Heart left ventricle (tissue), 13 donors: ENCODE measurements at regions not wholly inside any gene's neighbourhood (a gene's known extent, or its start where the extent isn't known, plus 50 kb on each side); places are given as distances from the start of the nearest gene placed in this dataset.

Experiments used
- POLR2A ChIP-seq, 2 donors: fragments of 450-650 bp; IDR thresholded peaks; one replicate each; pipeline ENCODE4 v1.6.1; 2017; ENCODE audit warnings: antibody characterized with exemption in 2 of 2, mild to moderate bottlenecking in 2 of 2, moderate library complexity in 2 of 2
- TF ChIP-seq, protein P1 (sequence below), 12 donors: fragments of 200-600 bp; sonication (generic) in 4 of 12; IDR thresholded peaks; one replicate each; pipeline versions ENCODE4 v1.5.0 to v1.8.0; 2018 to 2022; ENCODE audit warnings: antibody characterized with exemption in 12 of 12, mild to moderate bottlenecking in 5 of 12
- donor health status: ischemic (EF 13 %, LVEDD 7.1; RV severe dilation, severe dysfunction).
- donor health status: DM: no; HTN: yes; CAD: no.
- donor health status: DM: no; HTN: no; CAD: no.
- donor health status: ischemic (EF 25% LVEDD 6.9; RV normal size, moderate dysfunction).
- donor health status: ischemic (EF 25% LVEDD 5.7; RV mildly dilated, moderate dysfunction).
- donor health status: ischemic (EF 35%, LVEDD 5.7; RV mildly dilated, moderate dysfunction).
- donor health status: nonischemic (EF 11% LVEDD 7.7; RV severe dilation, severe dysfunction).
- donor health status: DM: yes; HTN: yes; CAD: no.
- donor health status: PGD.
- donor health status: ischemic (EF 29% LVEDD 5.4; RV normal size, mild dysfunction).
- donor health status: nonischemic (EF 23%, LVEDD 6.1; RV moderate dilation, normal function).

DNA sequence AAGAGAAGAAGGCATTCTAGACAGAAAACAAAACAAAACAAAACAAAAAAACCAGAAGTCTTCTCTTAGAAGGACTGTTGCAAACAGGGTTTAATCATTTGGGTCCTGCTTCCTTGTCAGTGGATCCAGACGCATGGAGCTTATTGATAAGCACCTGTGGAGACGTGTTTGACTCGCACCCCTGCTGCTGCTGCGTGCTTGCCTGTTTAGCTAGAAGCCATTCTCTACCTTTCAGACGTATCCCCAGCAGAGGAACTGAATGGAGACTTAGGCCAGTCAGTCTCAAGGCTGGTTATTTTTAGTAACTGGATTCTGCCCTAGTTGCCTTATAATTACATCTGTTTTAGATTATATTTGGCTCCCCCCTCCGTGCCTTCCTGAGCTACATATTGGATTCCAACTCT is 186.1 kb upstream of the EEA1 start:
- TF ChIP-seq, protein P1, sequence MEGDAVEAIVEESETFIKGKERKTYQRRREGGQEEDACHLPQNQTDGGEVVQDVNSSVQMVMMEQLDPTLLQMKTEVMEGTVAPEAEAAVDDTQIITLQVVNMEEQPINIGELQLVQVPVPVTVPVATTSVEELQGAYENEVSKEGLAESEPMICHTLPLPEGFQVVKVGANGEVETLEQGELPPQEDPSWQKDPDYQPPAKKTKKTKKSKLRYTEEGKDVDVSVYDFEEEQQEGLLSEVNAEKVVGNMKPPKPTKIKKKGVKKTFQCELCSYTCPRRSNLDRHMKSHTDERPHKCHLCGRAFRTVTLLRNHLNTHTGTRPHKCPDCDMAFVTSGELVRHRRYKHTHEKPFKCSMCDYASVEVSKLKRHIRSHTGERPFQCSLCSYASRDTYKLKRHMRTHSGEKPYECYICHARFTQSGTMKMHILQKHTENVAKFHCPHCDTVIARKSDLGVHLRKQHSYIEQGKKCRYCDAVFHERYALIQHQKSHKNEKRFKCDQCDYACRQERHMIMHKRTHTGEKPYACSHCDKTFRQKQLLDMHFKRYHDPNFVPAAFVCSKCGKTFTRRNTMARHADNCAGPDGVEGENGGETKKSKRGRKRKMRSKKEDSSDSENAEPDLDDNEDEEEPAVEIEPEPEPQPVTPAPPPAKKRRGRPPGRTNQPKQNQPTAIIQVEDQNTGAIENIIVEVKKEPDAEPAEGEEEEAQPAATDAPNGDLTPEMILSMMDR (IDR thresholded peaks at IDR 0.05) = no peak
- no peak for TF ChIP-seq POLR2A (IDR thresholded peaks at IDR 0.05)
